Choroid plexus epithelial cell (primary cell): ENCODE measurements at regions not wholly inside any gene's neighbourhood (a gene's known extent, or its start where the extent isn't known, plus 50 kb on each side); places are given as distances from the start of the nearest gene placed in this dataset.
"Not testable (repeated sequence)": the region's sequence is repeated elsewhere in the genome, so short reads cannot be mapped to it uniquely, and the experiment has no call there.

ENCODE experiments used
- DNase-seq: peaks from one replicate; pipeline ENCODE4 v3.0.0-alpha.2; 2010; ENCODE audit warnings: low read depth
- H3K4me3 ChIP-seq: 2 replicates; pipeline ENCODE4 v1.5.1; 2011; ENCODE audit warnings: low read depth, mild to moderate bottlenecking, control low read depth, low read length, moderate library complexity
- CTCF ChIP-seq: conservative IDR thresholded peaks from 2 replicates; pipeline ENCODE4 v1.5.1; 2011; ENCODE audit warnings: low read depth, mild to moderate bottlenecking, control low read depth, inconsistent platforms, low read length, moderate library complexity

- no peak for DNase-seq
- no peak for TF ChIP-seq CTCF
- H3K4me3 ChIP-seq = no peak overlapping the region
Measured at GRCh38 chr6:28632326-28632851, 106.7 kb downstream of the GPX5 start.

- DNase-seq = no peak
- no peak for TF ChIP-seq CTCF
- no peak overlapping the region for H3K4me3 ChIP-seq
Measured at GRCh38 chr6:28633445-28634215, 107.9 kb downstream of the GPX5 start.

- H3K4me3 ChIP-seq = no peak overlapping the region
- no peak for DNase-seq
- TF ChIP-seq CTCF = no peak
Measured at GRCh38 chr6:28634411-28634760, 108.7 kb downstream of the GPX5 start.

- DNase-seq = peak; percentile 19
- peak overlapping the region; percentile 44 for H3K4me3 ChIP-seq
- TF ChIP-seq CTCF = no peak
Measured at GRCh38 chr6:28634761-28635546, 109.3 kb downstream of the GPX5 start.

- no peak for TF ChIP-seq CTCF
- no peak for DNase-seq
- H3K4me3 ChIP-seq = peak overlapping the region; percentile 44
Measured at GRCh38 chr6:28635547-28636158, 110.0 kb downstream of the GPX5 start.

- no peak for TF ChIP-seq CTCF
- H3K4me3 ChIP-seq = no peak overlapping the region
- DNase-seq = no peak
Measured at GRCh38 chr6:28638787-28639430, 113.2 kb downstream of the GPX5 start.

GRCh38 chr6:28639445-28640290 is 114.0 kb downstream of the GPX5 start:
- DNase-seq, H3K4me3 ChIP-seq: not testable (repeated sequence)
